Stimulated activated effector memory CD8-positive, alpha-beta T cell treated with anti-CD3 and anti-CD28 coated beads, Interleukin-12 subunit alpha, Interleukin-12 subunit beta, amount 100 ng/mL, for 72 hours (primary cell): ENCODE measurements at regions not wholly inside any gene's neighbourhood (a gene's known extent, or its start where the extent isn't known, plus 50 kb on each side); places are given as distances from the start of the nearest gene placed in this dataset.
"Not testable (repeated sequence)": the region's sequence is repeated elsewhere in the genome, so short reads cannot be mapped to it uniquely, and the experiment has no call there.

Source experiments
- ATAC-seq: fragments of 150-1000 bp; cut with Tn5 transposase; 2 replicates; pipeline ENCODE4 v1.10.0; 2021
- DNase-seq, 2 donors: peaks; one replicate each; pipeline ENCODE4 v3.0.0; 2021 to 2022; ENCODE audit warnings: low spot score in 2 of 2
- H3K27ac Mint-ChIP-seq: one replicate; pipeline ENCODE4 v1.8.0; 2022; ENCODE audit warnings: mild to moderate bottlenecking, mixed read lengths
- H3K36me3 Mint-ChIP-seq: one replicate; pipeline ENCODE4 v1.8.0; 2022; ENCODE audit warnings: mild to moderate bottlenecking, mixed read lengths
- H3K4me1 Mint-ChIP-seq: one replicate; pipeline ENCODE4 v1.8.0; 2022; ENCODE audit warnings: mixed read lengths
- H3K4me3 Mint-ChIP-seq: one replicate; pipeline ENCODE4 v1.8.0; 2022; ENCODE audit warnings: mild to moderate bottlenecking, mixed read lengths
- H3K9me3 Mint-ChIP-seq: one replicate; pipeline ENCODE4 v1.8.0; 2022; ENCODE audit warnings: mixed read lengths

- H3K4me3 Mint-ChIP-seq = no peak overlapping the region
- H3K27ac Mint-ChIP-seq = no peak overlapping the region
- peaks cover 4% of the 10 kb centered on the region for H3K9me3 Mint-ChIP-seq
- no peak for DNase-seq
- no peaks in the 10 kb centered on the region for H3K36me3 Mint-ChIP-seq
- no peak for ATAC-seq
- H3K4me1 Mint-ChIP-seq = no peaks in the 10 kb centered on the region
Observed at GRCh38 chr10:130353928-130354572, 217.9 kb downstream of the GLRX3 start.

GRCh38 chr10:130354573-130354954 lies 218.4 kb downstream of the GLRX3 start:
- peaks cover 5% of the 10 kb centered on the region for H3K9me3 Mint-ChIP-seq

GRCh38 chr10:130354976-130355795 lies 219.0 kb downstream of the GLRX3 start:
- H3K36me3 Mint-ChIP-seq = no peaks in the 10 kb centered on the region
- H3K9me3 Mint-ChIP-seq = peaks cover 5% of the 10 kb centered on the region
- DNase-seq (no peak), ATAC-seq (no peak)
- no peaks in the 10 kb centered on the region for H3K4me1 Mint-ChIP-seq
- no peak overlapping the region for H3K27ac Mint-ChIP-seq
- H3K4me3 Mint-ChIP-seq = no peak overlapping the region

More at GRCh38 chr10:130354573-130354954, 218.4 kb downstream of the GLRX3 start:
- ATAC-seq (no peak), DNase-seq (no peak)
- no peak overlapping the region for H3K27ac Mint-ChIP-seq
- H3K4me3 Mint-ChIP-seq = no peak overlapping the region
- H3K36me3 Mint-ChIP-seq = no peaks in the 10 kb centered on the region
- no peaks in the 10 kb centered on the region for H3K4me1 Mint-ChIP-seq

GRCh38 chr10:130356429-130356828 lies 220.2 kb downstream of the GLRX3 start:
- not testable (repeated sequence) for H3K4me1 Mint-ChIP-seq, H3K4me3 Mint-ChIP-seq, DNase-seq, ATAC-seq, H3K27ac Mint-ChIP-seq, H3K36me3 Mint-ChIP-seq, H3K9me3 Mint-ChIP-seq

- Mint-ChIP-seq H3K4me1 (no peaks in the 10 kb centered on the region), H3K27ac (no peak overlapping the region), H3K36me3 (no peaks in the 10 kb centered on the region), H3K9me3 (peaks cover 10% of the 10 kb centered on the region), H3K4me3 (no peak overlapping the region)
- DNase-seq = no peak
- no peak for ATAC-seq
Observed at GRCh38 chr10:130357226-130357625, 221.0 kb downstream of the GLRX3 start.

- peaks cover 10% of the 10 kb centered on the region for H3K9me3 Mint-ChIP-seq
- H3K36me3 Mint-ChIP-seq = no peaks in the 10 kb centered on the region
Observed at GRCh38 chr10:130357951-130358350, 221.8 kb downstream of the GLRX3 start.

GRCh38 chr10:130358981-130359650 lies 222.9 kb downstream of the GLRX3 start:
- Mint-ChIP-seq H3K4me3 (no peak overlapping the region), H3K36me3 (no peaks in the 10 kb centered on the region), H3K27ac (no peak overlapping the region), H3K9me3 (peaks cover 10% of the 10 kb centered on the region), H3K4me1 (no peaks in the 10 kb centered on the region)
- no peak for ATAC-seq
- DNase-seq = no peak

More at GRCh38 chr10:130357951-130358350, 221.8 kb downstream of the GLRX3 start:
- no peaks in the 10 kb centered on the region for H3K4me1 Mint-ChIP-seq
- no peak overlapping the region for H3K4me3 Mint-ChIP-seq
- DNase-seq = no peak
- no peak overlapping the region for H3K27ac Mint-ChIP-seq
- ATAC-seq = no peak

GRCh38 chr10:130359711-130360110 lies 223.5 kb downstream of the GLRX3 start:
- Mint-ChIP-seq H3K4me3 (no peak overlapping the region), H3K9me3 (peaks cover 14% of the 10 kb centered on the region), H3K27ac (no peak overlapping the region), H3K4me1 (no peaks in the 10 kb centered on the region), H3K36me3 (no peaks in the 10 kb centered on the region)
- DNase-seq (no peak), ATAC-seq (no peak)

- Mint-ChIP-seq H3K4me3 (no peak overlapping the region), H3K36me3 (no peaks in the 10 kb centered on the region), H3K4me1 (no peaks in the 10 kb centered on the region), H3K27ac (no peak overlapping the region), H3K9me3 (peaks cover 14% of the 10 kb centered on the region)
- ATAC-seq = no peak
- DNase-seq = no peak
Observed at GRCh38 chr10:130360826-130361311, 224.7 kb downstream of the GLRX3 start.

- H3K9me3 Mint-ChIP-seq = peaks cover 14% of the 10 kb centered on the region
- H3K4me1 Mint-ChIP-seq = no peaks in the 10 kb centered on the region
- no peak overlapping the region for H3K4me3 Mint-ChIP-seq
- no peak overlapping the region for H3K27ac Mint-ChIP-seq
- DNase-seq = no peak
- no peaks in the 10 kb centered on the region for H3K36me3 Mint-ChIP-seq
- no peak for ATAC-seq
Observed at GRCh38 chr10:130361351-130362105, 225.3 kb downstream of the GLRX3 start.

GRCh38 chr10:130362308-130362761 lies 226.1 kb downstream of the GLRX3 start:
- peaks cover 14% of the 10 kb centered on the region for H3K9me3 Mint-ChIP-seq
- ATAC-seq (no peak), DNase-seq (no peak)
- H3K27ac Mint-ChIP-seq = no peak overlapping the region
- H3K4me3 Mint-ChIP-seq = no peak overlapping the region
- no peaks in the 10 kb centered on the region for H3K4me1 Mint-ChIP-seq
- H3K36me3 Mint-ChIP-seq = no peaks in the 10 kb centered on the region

- no peaks in the 10 kb centered on the region for H3K36me3 Mint-ChIP-seq
Observed at GRCh38 chr10:130363051-130363450, 226.9 kb downstream of the GLRX3 start.

GRCh38 chr10:130363899-130364445 lies 227.8 kb downstream of the GLRX3 start:
- ATAC-seq = no peak
- H3K4me3 Mint-ChIP-seq = no peak overlapping the region
- no peaks in the 10 kb centered on the region for H3K36me3 Mint-ChIP-seq
- no peak for DNase-seq
- H3K27ac Mint-ChIP-seq = no peak overlapping the region
- peaks cover 12% of the 10 kb centered on the region for H3K9me3 Mint-ChIP-seq
- no peaks in the 10 kb centered on the region for H3K4me1 Mint-ChIP-seq

More at GRCh38 chr10:130363051-130363450, 226.9 kb downstream of the GLRX3 start:
- no peak for DNase-seq
- peaks cover 13% of the 10 kb centered on the region for H3K9me3 Mint-ChIP-seq
- no peak overlapping the region for H3K4me3 Mint-ChIP-seq
- no peak overlapping the region for H3K27ac Mint-ChIP-seq
- H3K4me1 Mint-ChIP-seq = no peaks in the 10 kb centered on the region
- ATAC-seq = no peak

- Mint-ChIP-seq H3K4me3 (no peak overlapping the region), H3K36me3 (no peaks in the 10 kb centered on the region), H3K9me3 (peaks cover 10% of the 10 kb centered on the region), H3K4me1 (no peaks in the 10 kb centered on the region), H3K27ac (no peak overlapping the region)
- DNase-seq (no peak), ATAC-seq (no peak)
Observed at GRCh38 chr10:130364631-130365411, 228.6 kb downstream of the GLRX3 start.
